ENCODE measurements at regions not wholly inside any gene's neighbourhood (a gene's known extent, or its start where the extent isn't known, plus 50 kb on each side); places are given as distances from the start of the nearest gene placed in this dataset.

DNA sequence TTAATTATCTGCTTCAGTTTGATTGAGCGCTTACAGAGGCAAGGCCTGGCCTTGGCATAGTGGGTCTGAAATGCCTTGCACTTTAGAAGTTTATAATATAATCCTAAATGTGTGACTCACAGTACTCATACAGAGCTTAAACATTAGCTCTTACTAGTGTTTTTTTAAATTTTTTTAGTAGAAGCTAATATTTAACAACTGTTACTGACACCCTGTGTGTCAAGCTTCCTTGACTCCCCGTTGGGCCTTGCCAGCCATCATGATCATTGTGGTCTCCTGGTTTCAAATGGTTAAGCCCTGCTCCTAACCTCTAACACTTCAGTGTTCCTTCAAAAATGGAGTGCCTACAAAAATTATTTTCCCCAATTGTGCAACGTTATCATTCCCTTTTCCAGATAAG, 126.9 kb downstream of the GALC start:
- TF ChIP-seq, protein P1, sequence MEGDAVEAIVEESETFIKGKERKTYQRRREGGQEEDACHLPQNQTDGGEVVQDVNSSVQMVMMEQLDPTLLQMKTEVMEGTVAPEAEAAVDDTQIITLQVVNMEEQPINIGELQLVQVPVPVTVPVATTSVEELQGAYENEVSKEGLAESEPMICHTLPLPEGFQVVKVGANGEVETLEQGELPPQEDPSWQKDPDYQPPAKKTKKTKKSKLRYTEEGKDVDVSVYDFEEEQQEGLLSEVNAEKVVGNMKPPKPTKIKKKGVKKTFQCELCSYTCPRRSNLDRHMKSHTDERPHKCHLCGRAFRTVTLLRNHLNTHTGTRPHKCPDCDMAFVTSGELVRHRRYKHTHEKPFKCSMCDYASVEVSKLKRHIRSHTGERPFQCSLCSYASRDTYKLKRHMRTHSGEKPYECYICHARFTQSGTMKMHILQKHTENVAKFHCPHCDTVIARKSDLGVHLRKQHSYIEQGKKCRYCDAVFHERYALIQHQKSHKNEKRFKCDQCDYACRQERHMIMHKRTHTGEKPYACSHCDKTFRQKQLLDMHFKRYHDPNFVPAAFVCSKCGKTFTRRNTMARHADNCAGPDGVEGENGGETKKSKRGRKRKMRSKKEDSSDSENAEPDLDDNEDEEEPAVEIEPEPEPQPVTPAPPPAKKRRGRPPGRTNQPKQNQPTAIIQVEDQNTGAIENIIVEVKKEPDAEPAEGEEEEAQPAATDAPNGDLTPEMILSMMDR (IDR thresholded peaks at IDR 0.05), result no peak

DNA sequence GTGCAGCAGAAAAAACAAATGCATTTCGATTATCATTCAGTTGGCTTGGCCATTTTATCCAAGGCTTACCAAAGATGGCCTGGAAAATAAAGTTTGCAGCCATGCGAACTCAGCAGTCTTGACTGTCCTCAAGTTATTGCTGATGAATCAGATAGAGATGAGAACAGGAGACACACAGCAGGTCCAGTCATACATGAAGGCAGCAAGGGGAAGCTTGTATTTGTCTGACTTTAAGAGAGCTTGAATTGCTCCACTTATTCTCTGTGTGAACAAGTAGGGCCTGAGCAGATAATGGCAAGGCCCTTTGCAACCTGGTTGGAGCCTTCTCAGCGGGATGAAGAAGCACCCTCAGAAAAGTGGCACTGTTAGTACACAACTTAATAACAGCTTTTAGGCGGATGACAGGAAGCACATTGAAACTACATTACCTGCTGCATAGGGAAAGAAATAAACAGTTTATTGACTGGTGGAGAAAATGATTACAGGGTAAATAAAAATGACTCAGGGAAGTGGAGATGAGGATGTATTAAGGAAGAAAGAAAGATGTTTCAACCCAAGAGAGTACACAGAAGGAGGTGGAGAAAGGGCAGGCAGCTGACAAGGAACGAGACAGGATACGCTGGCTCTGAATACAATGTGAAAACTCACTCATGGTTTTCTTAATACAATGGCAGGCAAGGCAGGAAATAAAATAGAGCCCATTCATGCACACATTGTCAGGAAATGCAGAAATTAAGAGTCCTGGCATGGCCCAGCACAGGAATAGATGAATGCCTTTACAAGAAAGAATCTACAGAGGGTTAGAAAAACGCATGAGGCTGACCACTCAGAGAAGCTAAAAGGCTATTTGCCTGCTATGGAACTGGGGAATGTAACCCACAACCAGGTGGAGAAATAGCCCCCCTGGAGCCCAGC, 128.4 kb downstream of the GALC start:
- TF ChIP-seq, protein P1 (IDR thresholded peaks at IDR 0.05), result no peak

DNA sequence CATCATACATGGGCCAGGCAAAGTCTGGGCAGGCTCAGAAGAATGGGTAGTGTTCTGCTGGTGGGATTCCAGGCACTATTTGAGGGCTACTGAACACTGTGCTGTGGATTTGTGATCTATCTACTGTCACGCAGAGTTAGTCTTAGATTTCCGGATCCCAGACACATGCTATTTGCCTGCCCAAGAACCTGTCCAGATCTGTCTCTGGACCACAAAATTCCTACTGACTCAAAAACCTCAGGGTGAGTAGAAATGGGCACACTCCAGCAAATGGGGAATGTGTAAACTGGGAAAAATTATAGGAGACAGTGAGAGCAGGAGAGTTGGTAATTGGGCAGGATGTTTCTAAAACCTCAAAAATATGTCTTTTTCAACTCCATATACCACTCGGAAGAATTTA, 129.9 kb downstream of the GALC start:
- TF ChIP-seq, protein P1 (IDR thresholded peaks at IDR 0.05), result no peak

DNA sequence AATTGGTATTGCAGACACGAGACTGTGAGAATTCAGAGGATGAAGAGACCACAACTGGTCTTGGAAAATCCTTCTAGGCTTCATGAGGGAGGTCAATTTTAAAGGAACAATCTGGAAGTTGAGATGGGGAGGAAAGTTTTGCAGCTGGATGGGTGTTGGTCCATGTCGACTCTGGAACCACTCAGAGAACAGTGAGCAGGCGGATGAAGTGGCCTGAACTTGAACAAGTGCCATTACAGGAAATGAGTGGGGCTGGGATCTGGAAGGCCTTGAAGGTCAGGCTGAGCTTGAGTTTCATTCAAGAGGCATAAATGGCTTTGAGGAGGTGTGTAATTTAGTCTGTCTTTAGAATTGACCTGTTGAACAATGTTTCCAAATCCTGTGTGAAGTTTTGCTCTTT, 140.9 kb downstream of the GALC start:
- TF ChIP-seq, protein P1 (IDR thresholded peaks at IDR 0.05), result no peak

DNA sequence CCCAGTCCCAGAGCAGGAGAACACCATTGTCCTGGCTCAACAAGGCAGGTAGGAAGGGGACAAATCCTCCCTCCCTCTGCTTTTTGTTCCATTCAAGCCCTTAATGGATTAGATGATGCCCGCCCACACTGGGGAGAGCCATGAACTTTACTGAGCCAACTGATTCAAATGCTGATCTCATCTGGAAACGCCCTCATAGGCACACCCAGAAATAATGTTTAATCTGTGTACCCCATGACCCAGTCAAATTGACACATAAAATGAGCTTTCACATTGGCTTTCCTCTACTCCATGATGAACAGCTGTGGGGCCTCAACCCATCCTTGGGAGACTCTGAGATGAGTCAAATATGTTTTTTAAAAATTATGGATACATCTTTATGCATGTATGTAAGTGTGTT, 141.8 kb downstream of the GALC start:
- TF ChIP-seq, protein P1 (IDR thresholded peaks at IDR 0.05), result no peak

DNA sequence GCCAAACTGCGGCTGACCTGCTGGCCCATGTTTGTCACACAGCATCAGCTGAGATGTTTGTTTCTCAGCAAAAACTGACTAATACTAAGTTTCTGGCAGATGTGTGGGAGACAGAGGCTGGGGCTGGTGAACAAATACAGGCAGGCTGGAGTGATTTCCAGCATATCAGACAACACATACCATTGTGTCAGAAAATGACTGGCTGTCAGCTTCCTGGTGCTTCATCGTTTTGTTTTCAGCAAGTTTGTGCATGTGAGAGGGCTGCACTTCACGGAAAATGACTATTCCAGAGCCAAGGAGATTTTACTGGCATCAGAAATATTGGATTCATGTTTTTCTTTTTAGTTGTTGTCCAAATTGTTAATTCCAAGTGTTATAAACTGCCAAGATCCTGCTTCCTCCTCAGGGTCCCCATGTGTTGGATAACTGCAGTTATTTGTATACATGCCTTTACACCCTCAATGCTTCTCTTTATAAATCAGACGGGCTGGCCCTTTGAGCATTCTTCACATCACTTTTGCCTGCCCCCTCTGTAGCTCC, 145.7 kb downstream of the GALC start:
- TF ChIP-seq, protein P1 (IDR thresholded peaks at IDR 0.05), result no peak

DNA sequence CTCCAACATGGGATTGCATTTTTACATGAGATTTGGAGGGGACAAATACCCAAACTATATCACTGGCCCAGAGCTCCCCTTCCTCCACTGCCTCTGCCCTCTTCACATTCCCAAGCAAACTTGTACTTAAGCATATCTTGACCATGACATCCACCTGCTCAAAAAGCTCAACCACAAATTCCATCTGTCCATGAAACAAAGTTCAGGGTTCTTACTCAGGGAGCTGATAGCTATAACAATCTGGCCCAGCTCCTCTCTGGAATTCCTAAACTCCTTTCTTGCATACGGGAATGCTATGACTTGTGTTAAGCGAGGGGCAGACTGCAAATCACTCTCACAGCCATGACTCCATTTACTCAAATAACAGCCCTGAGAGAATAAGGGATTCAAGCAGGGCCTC, 152.1 kb downstream of the GALC start:
- TF ChIP-seq, protein P1 (IDR thresholded peaks at IDR 0.05), result no peak

All from LNCAP (cell line).